VCaP (cell line): ENCODE measurements at regions not wholly inside any gene's neighbourhood (a gene's known extent, or its start where the extent isn't known, plus 50 kb on each side); places are given as distances from the start of the nearest gene placed in this dataset.
A peak's percentile ranks its signal among the peaks of the same experiment; 100 is the strongest.

Experiments
- H3K27ac ChIP-seq: fragments of 450-650 bp; 2 replicates; pipeline ENCODE4 v1.5.1; 2017
- TF ChIP-seq, protein P1 (sequence below): fragments of 450-650 bp; conservative IDR thresholded peaks from 2 replicates; pipeline ENCODE4 v1.5.1; 2017; ENCODE audit warnings: mild to moderate bottlenecking, moderate library complexity

DNA sequence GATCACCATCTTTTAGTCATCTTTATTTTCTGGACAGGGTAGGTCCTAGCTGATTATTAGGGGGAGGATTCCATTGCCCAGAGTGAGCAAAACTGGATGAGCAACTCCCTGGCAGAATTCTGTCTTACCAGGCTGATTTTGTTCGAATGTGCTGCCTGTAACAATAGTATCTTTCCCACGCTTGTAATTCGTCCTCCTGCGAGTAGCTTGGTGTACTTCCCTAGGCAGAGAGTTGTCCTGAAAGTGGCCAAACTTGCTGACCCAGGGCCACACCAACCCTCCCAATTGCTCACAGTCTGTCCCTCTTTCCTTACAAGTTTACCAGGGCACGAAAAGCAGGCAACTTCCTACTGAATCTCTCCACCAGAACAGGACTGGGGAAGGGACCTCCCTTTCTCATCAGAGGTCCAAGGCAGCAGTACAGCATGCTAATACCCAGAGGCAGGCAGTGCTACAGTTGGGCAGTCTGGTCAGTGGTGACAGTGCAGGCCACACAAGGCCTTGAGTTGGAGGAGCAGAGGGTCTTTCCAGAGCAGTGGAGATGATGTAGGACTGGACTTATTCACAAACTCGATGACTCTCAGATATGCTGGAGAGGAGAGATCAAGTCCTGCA is 67.8 kb upstream of the NLK start:
- H3K27ac ChIP-seq: peak overlapping the region; percentile 24
- TF ChIP-seq, protein P1, sequence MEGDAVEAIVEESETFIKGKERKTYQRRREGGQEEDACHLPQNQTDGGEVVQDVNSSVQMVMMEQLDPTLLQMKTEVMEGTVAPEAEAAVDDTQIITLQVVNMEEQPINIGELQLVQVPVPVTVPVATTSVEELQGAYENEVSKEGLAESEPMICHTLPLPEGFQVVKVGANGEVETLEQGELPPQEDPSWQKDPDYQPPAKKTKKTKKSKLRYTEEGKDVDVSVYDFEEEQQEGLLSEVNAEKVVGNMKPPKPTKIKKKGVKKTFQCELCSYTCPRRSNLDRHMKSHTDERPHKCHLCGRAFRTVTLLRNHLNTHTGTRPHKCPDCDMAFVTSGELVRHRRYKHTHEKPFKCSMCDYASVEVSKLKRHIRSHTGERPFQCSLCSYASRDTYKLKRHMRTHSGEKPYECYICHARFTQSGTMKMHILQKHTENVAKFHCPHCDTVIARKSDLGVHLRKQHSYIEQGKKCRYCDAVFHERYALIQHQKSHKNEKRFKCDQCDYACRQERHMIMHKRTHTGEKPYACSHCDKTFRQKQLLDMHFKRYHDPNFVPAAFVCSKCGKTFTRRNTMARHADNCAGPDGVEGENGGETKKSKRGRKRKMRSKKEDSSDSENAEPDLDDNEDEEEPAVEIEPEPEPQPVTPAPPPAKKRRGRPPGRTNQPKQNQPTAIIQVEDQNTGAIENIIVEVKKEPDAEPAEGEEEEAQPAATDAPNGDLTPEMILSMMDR: no peak

DNA sequence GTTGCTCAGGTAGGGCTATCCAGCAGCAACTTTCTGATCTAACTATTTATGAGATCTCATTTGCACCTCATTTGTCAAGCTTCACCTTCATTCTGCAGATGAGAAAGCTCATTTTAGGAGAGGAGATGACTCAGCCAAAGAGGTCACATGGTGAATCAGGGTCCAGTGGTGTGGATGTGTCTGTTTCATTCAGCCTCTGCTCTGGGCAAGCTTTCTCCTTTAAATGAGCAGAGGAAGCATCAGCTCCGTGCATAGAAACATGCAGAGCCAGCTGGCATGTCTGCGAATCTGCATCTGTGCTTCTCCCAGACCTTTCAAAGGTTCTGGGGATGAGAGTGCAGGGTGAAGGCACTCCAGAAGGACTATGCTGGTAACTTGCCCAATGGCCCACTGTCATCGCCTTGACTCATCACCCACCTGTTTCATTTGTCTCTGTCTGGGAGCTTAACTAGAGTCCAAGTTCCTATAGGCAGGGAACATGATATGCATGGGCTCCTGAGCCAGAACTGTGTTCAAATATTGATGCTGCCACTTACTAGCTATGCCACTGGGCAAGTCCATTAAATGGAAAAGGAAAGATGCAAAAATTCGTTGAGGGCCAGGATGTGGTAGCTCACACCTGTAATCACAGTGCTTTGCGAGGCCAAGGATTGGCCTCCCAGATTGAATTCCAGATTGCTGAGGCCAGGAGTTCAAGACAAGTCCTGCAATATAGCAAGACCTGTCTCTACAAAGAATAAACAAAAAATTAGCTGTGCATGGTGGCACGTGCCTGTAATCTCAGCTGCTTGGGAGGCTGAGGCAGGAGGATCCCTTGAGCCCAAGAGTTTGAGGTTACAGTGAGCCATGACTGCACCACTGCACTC is 67.1 kb upstream of the NLK start:
- TF ChIP-seq, protein P1: no peak
- H3K27ac ChIP-seq: no peak overlapping the region; the same call in 1 of the 2 replicates

DNA sequence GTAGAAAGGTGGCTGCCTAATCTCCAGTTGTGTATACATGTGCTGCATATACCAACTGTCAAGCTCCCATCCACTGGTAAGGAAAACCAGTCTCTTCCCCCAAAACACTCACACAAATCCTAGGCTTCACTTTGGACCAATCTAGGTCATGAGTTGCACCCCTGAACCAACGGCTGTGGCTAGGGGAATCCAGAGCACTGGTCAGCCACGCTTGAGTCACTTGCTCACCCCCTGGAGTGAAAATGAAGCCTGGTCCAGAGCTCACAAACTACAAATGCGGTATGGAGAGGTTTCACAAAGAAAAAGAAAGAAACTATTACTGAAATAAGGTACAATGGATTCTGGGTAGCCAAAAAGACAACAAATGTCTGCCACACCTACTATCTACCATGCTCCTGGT is 66.1 kb upstream of the NLK start:
- TF ChIP-seq, protein P1: no peak
- no peak overlapping the region for H3K27ac ChIP-seq

DNA sequence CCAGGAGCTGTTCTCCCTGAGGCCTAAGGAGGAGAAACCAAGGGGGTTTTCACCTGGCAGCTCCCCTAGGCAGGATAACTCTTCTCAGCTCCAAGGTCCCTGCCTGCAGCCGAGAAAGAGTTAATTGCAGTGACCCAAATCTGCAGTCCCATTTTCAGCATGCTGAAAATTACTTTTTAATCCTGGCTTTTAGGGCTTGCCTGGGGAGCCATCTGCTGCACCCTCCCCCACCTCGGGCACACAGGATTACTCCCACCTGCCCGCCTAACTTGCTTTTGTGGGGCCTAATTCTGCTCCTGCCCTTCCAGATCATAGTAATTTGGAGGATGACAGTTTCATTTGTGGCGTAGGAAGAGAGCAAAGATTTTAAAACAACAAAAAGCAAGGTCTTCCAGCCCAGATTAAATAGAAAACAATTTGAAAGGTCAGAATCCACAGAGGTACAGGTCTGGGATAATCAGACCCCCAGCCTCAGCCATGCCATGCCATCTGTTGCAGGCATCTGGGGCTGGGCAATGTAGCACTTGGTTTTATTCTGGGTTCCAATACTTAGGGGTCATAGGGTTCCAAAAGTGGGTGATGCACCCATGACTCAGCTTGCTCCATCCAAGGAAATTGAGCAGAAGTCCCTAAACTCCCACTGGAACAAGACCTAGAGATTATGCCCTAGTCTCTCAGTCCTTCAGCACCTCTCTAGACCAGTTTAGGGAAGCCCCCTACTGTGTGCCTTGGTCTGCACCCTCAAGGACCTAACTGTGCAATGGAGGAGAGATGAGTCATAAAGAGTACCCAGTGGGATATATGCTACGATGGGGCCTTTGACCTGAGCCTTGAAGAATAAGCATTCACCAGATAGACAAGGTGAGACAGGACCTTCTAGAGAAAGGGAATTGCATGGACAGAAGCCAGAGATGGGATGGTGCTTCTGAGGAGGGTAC is 64.5 kb upstream of the NLK start:
- H3K27ac ChIP-seq: no peak overlapping the region
- TF ChIP-seq, protein P1: no peak

DNA sequence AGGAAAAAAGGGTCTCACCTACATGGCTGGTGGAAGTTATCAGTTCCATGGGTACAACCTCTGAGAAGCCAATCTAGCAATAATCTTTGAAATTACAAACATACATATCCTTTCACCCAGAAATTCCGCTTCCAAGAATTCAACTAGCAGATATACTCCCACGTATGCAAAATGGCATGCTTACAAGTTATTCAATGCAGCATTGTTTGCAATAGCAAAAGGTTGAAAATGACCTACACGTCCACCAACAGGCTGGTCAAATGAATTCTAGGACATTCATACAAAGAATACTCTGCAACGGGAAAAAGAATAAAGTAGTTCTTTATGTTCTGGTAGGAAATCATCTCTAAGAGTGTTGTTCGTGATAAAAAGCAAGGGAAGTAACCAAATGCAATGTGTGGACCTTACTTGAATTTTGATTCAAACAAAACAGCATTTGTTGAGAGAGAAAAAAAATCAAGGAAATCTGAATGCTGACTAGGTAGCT is 63.7 kb upstream of the NLK start:
- TF ChIP-seq, protein P1: no peak
- H3K27ac ChIP-seq: no peak overlapping the region

DNA sequence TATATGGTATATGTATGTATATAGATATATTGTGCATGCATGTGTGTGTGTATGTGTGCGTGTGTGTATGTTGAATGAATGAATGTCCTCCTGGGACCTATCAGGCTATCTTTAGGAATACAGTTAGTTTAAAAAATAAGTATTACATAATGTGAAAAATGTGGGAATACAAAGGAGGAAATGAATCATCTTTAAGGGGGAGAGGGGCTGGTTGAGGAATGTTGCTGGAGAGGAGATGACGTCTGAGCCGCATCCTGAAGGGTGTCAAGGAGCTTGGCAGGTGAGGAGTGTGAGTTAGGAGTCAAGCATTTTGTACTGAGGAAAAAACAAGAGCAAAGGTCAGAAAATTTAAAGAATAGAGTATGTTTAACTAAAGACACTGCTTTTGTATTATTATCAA is 62.4 kb upstream of the NLK start:
- TF ChIP-seq, protein P1: no peak

More for the DNA sequence above, 62.4 kb upstream of the NLK start:
- no peak overlapping the region for H3K27ac ChIP-seq
